NOMO-1 treated with DMSO at 0.1 percent for 48 hours (cell line): ENCODE measurements at regions not wholly inside any gene's neighbourhood (a gene's known extent, or its start where the extent isn't known, plus 50 kb on each side); places are given as distances from the start of the nearest gene placed in this dataset.
"Not testable (repeated sequence)": the region's sequence is repeated elsewhere in the genome, so short reads cannot be mapped to it uniquely, and the experiment has no call there.

Source experiments
- DNase-seq: peaks from one replicate; lab custom pipeline; 2025; ENCODE audit not compliant: unreplicated experiment; lab: John Stamatoyannopoulos, UW

- DNase-seq = not testable (repeated sequence)
These were observed 318.5 kb downstream of the BCL2L11 start for GRCh38 chr2:111439237-111439636.

GRCh38 chr2:111441614-111442013 lies 320.9 kb downstream of the BCL2L11 start:
- DNase-seq = not testable (repeated sequence)

- DNase-seq = not testable (repeated sequence)
These were observed 322.2 kb downstream of the BCL2L11 start for GRCh38 chr2:111442767-111443454.

GRCh38 chr2:111444516-111444915 lies 323.8 kb downstream of the BCL2L11 start:
- not testable (repeated sequence) for DNase-seq

GRCh38 chr2:111445191-111445929 lies 324.6 kb downstream of the BCL2L11 start:
- DNase-seq = not testable (repeated sequence)

- not testable (repeated sequence) for DNase-seq
These were observed 325.2 kb downstream of the BCL2L11 start for GRCh38 chr2:111445941-111446340.

GRCh38 chr2:111447482-111447881 lies 326.8 kb downstream of the BCL2L11 start:
- not testable (repeated sequence) for DNase-seq

GRCh38 chr2:111448796-111449195 lies 328.1 kb downstream of the BCL2L11 start:
- DNase-seq = not testable (repeated sequence)

GRCh38 chr2:111450526-111450925 lies 329.8 kb downstream of the BCL2L11 start:
- not testable (repeated sequence) for DNase-seq

- DNase-seq = not testable (repeated sequence)
These were observed 331.0 kb downstream of the BCL2L11 start for GRCh38 chr2:111451692-111452199.

- DNase-seq = not testable (repeated sequence)
These were observed 331.5 kb downstream of the BCL2L11 start for GRCh38 chr2:111452208-111452607.

- not testable (repeated sequence) for DNase-seq
These were observed 332.6 kb downstream of the BCL2L11 start for GRCh38 chr2:111453308-111453707.

GRCh38 chr2:111453816-111454215 lies 333.1 kb downstream of the BCL2L11 start:
- DNase-seq = not testable (repeated sequence)

GRCh38 chr2:111454404-111454803 lies 333.7 kb downstream of the BCL2L11 start:
- DNase-seq = not testable (repeated sequence)

- not testable (repeated sequence) for DNase-seq
These were observed 334.6 kb downstream of the BCL2L11 start for GRCh38 chr2:111455016-111456015.

GRCh38 chr2:111457191-111457590 lies 336.5 kb downstream of the BCL2L11 start:
- not testable (repeated sequence) for DNase-seq

GRCh38 chr2:111460901-111461300 lies 340.2 kb downstream of the BCL2L11 start:
- not testable (repeated sequence) for DNase-seq

- DNase-seq = not testable (repeated sequence)
These were observed 341.1 kb downstream of the BCL2L11 start for GRCh38 chr2:111461831-111462230.

GRCh38 chr2:111462572-111462971 lies 341.9 kb downstream of the BCL2L11 start:
- DNase-seq = not testable (repeated sequence)

GRCh38 chr2:111463238-111463848 lies 342.6 kb downstream of the BCL2L11 start:
- DNase-seq = not testable (repeated sequence)
